GM19035 (cell line): ENCODE measurements at regions not wholly inside any gene's neighbourhood (a gene's known extent, or its start where the extent isn't known, plus 50 kb on each side); places are given as distances from the start of the nearest gene placed in this dataset.

Source experiments
- ATAC-seq: cut with Tn5 transposase; IDR thresholded peaks from one replicate; pipeline ENCODE4 v1.9.1; 2021; ENCODE audit not compliant: unreplicated experiment

GRCh38 chr10:29021591-29021990 is 267.3 kb upstream of the LYZL1 start:
- ATAC-seq, result no peak

GRCh38 chr10:29022513-29022912 is 266.4 kb upstream of the LYZL1 start:
- no peak for ATAC-seq

- no peak for ATAC-seq
Measured at GRCh38 chr10:29023678-29024077, 265.2 kb upstream of the LYZL1 start.

GRCh38 chr10:29026065-29026797 is 262.6 kb upstream of the LYZL1 start:
- no peak for ATAC-seq

GRCh38 chr10:29026802-29027580 is 261.9 kb upstream of the LYZL1 start:
- no peak for ATAC-seq

- no peak for ATAC-seq
Measured at GRCh38 chr10:29028486-29028885, 260.4 kb upstream of the LYZL1 start.

GRCh38 chr10:29030900-29031299 is 258.0 kb upstream of the LYZL1 start:
- ATAC-seq, result no peak

GRCh38 chr10:29032169-29032568 is 256.7 kb upstream of the LYZL1 start:
- no peak for ATAC-seq

GRCh38 chr10:29033311-29033940 is 255.4 kb upstream of the LYZL1 start:
- peak; percentile 59 for ATAC-seq

- ATAC-seq, result no peak
Measured at GRCh38 chr10:29034592-29034991, 254.3 kb upstream of the LYZL1 start.

GRCh38 chr10:29035721-29036120 is 253.1 kb upstream of the LYZL1 start:
- no peak for ATAC-seq

GRCh38 chr10:29037348-29038113 is 251.3 kb upstream of the LYZL1 start:
- no peak for ATAC-seq

GRCh38 chr10:29039091-29039490 is 249.8 kb upstream of the LYZL1 start:
- no peak for ATAC-seq

GRCh38 chr10:29039677-29040189 is 249.1 kb upstream of the LYZL1 start:
- no peak for ATAC-seq

GRCh38 chr10:29041616-29042015 is 247.3 kb upstream of the LYZL1 start:
- ATAC-seq, result no peak

GRCh38 chr10:29048506-29048905 is 240.4 kb upstream of the LYZL1 start:
- ATAC-seq, result no peak

GRCh38 chr10:29050081-29050480 is 238.8 kb upstream of the LYZL1 start:
- ATAC-seq, result no peak

- ATAC-seq, result no peak
Measured at GRCh38 chr10:29055101-29055500, 233.8 kb upstream of the LYZL1 start.

GRCh38 chr10:29056729-29057128 is 232.1 kb upstream of the LYZL1 start:
- ATAC-seq, result no peak

- no peak for ATAC-seq
Measured at GRCh38 chr10:29057822-29058331, 231.0 kb upstream of the LYZL1 start.
